Mesenchymal stem cell (in vitro differentiated cells and primary cell): ENCODE measurements at regions not wholly inside any gene's neighbourhood (a gene's known extent, or its start where the extent isn't known, plus 50 kb on each side); places are given as distances from the start of the nearest gene placed in this dataset.

Experiments
- DNase-seq: peaks from one replicate; pipeline ENCODE4 v3.0.0-alpha.2; 2013
- H2AFZ ChIP-seq: one replicate; pipeline ENCODE4 v1.6.1; 2013; ENCODE audit warnings: low read depth, mild to moderate bottlenecking, control low read depth, inconsistent platforms, low read length, moderate library complexity
- H2AK5ac ChIP-seq: 2 replicates; pipeline ENCODE4 v1.6.1; 2013; ENCODE audit warnings: low read length, moderate library complexity, mild to moderate bottlenecking, inconsistent platforms; ENCODE audit not compliant: severe bottlenecking
- H2BK120ac ChIP-seq: one replicate; pipeline ENCODE4 v1.6.1; 2013; ENCODE audit warnings: low read depth, mild to moderate bottlenecking, inconsistent platforms, low read length, moderate library complexity
- H2BK12ac ChIP-seq, 2 experiments: one replicate each; pipeline ENCODE4 v1.6.1; 2013; ENCODE audit warnings: inconsistent platforms in 2 of 2, low read length in 2 of 2, mild to moderate bottlenecking in 2 of 2, moderate library complexity in 2 of 2, control low read depth in 1 of 2
- H2BK15ac ChIP-seq: one replicate; pipeline ENCODE4 v1.6.1; 2013; ENCODE audit warnings: mild to moderate bottlenecking, low read depth, inconsistent platforms; ENCODE audit not compliant: poor library complexity, severe bottlenecking
- H2BK5ac ChIP-seq: 2 replicates; pipeline ENCODE4 v1.6.1; 2013; ENCODE audit warnings: low read depth, mild to moderate bottlenecking, low read length, control low read depth, inconsistent platforms; ENCODE audit not compliant: poor library complexity, severe bottlenecking
- H3K14ac ChIP-seq, 2 experiments: one replicate each; pipeline ENCODE4 v1.6.1; 2013; ENCODE audit warnings: inconsistent platforms in 2 of 2, low read length in 2 of 2, control low read depth in 1 of 2, mild to moderate bottlenecking in 1 of 2, moderate library complexity in 1 of 2
- H3K18ac ChIP-seq, 2 experiments: one replicate each; pipeline ENCODE4 v1.6.1; 2013; ENCODE audit warnings: inconsistent platforms in 2 of 2, low read length in 2 of 2, control low read depth in 1 of 2, low read depth in 1 of 2, mild to moderate bottlenecking in 1 of 2
- H3K23ac ChIP-seq, 2 experiments: one replicate each; pipeline ENCODE4 v1.6.1; 2013; ENCODE audit warnings: inconsistent platforms in 2 of 2, low read length in 2 of 2, mild to moderate bottlenecking in 2 of 2, moderate library complexity in 2 of 2, control low read depth in 1 of 2
- H3K27ac ChIP-seq: 2 replicates; pipeline ENCODE4 v1.5.1; 2013; ENCODE audit warnings: mild to moderate bottlenecking, moderate library complexity, low read length, control low read depth, inconsistent platforms; ENCODE audit not compliant: poor library complexity, severe bottlenecking
- H3K27me3 ChIP-seq, 2 experiments: 2 replicates each; pipeline versions ENCODE4 v1.6.1 to v1.7.0; 2013; ENCODE audit warnings: low read length in 2 of 2, mild to moderate bottlenecking in 2 of 2, moderate library complexity in 2 of 2, control low read depth in 1 of 2, inconsistent platforms in 1 of 2; ENCODE audit not compliant: control insufficient read depth in 1 of 2, insufficient read depth in 1 of 2
- H3K36me3 ChIP-seq, 2 experiments: 2 replicates each; pipeline versions ENCODE4 v1.6.1 to v1.7.0; 2013; ENCODE audit warnings: low read length in 2 of 2, control low read depth in 1 of 2, inconsistent platforms in 1 of 2, low read depth in 1 of 2, mild to moderate bottlenecking in 1 of 2; ENCODE audit not compliant: insufficient read depth in 2 of 2, control insufficient read depth in 1 of 2
- H3K4ac ChIP-seq, 2 experiments: one replicate each; pipeline ENCODE4 v1.6.1; 2013; ENCODE audit warnings: inconsistent platforms in 2 of 2, low read length in 2 of 2, mild to moderate bottlenecking in 2 of 2, moderate library complexity in 2 of 2, control low read depth in 1 of 2, low read depth in 1 of 2
- H3K4me1 ChIP-seq: 2 replicates; pipeline ENCODE4 v1.6.1; 2013; ENCODE audit warnings: low read depth, low read length, control low read depth; ENCODE audit not compliant: control insufficient read depth, insufficient read depth
- H3K4me2 ChIP-seq: 2 replicates; pipeline ENCODE4 v1.6.1; 2013; ENCODE audit warnings: low read length, mild to moderate bottlenecking, inconsistent platforms; ENCODE audit not compliant: poor library complexity, severe bottlenecking
- H3K4me3 ChIP-seq, 2 experiments: 2 replicates each; pipeline versions ENCODE4 v1.5.1 to v1.7.0; 2013; ENCODE audit warnings: low read length in 2 of 2, mild to moderate bottlenecking in 2 of 2, control low read depth in 1 of 2, low read depth in 1 of 2; ENCODE audit not compliant: insufficient read depth in 1 of 2
- H3K79me1 ChIP-seq: replicated peaks from 2 replicates; pipeline ENCODE4 v1.6.1; 2013; ENCODE audit warnings: mild to moderate bottlenecking, control low read depth, low read length, inconsistent platforms; ENCODE audit not compliant: poor library complexity, severe bottlenecking
- H3K9ac ChIP-seq: 2 replicates; pipeline ENCODE4 v1.7.0; 2013; ENCODE audit warnings: mild to moderate bottlenecking, low read length, moderate library complexity
- H3K9me3 ChIP-seq: 2 replicates; pipeline ENCODE4 v1.7.0; 2013; ENCODE audit warnings: mild to moderate bottlenecking, low read length; ENCODE audit not compliant: control insufficient read depth
- H4K8ac ChIP-seq: one replicate; pipeline ENCODE4 v1.6.1; 2013; ENCODE audit warnings: inconsistent platforms, mild to moderate bottlenecking, low read length, moderate library complexity
- H4K91ac ChIP-seq: one replicate; pipeline ENCODE4 v1.6.1; 2013; ENCODE audit warnings: mild to moderate bottlenecking, low read length, inconsistent platforms
- WGBS: methylation state at CpG from one replicate; pipeline ENCODE4 v1.1.7; 2013; ENCODE audit warnings: mixed read lengths; 5-methylcytosine and 5-hydroxymethylcytosine counted together

DNA sequence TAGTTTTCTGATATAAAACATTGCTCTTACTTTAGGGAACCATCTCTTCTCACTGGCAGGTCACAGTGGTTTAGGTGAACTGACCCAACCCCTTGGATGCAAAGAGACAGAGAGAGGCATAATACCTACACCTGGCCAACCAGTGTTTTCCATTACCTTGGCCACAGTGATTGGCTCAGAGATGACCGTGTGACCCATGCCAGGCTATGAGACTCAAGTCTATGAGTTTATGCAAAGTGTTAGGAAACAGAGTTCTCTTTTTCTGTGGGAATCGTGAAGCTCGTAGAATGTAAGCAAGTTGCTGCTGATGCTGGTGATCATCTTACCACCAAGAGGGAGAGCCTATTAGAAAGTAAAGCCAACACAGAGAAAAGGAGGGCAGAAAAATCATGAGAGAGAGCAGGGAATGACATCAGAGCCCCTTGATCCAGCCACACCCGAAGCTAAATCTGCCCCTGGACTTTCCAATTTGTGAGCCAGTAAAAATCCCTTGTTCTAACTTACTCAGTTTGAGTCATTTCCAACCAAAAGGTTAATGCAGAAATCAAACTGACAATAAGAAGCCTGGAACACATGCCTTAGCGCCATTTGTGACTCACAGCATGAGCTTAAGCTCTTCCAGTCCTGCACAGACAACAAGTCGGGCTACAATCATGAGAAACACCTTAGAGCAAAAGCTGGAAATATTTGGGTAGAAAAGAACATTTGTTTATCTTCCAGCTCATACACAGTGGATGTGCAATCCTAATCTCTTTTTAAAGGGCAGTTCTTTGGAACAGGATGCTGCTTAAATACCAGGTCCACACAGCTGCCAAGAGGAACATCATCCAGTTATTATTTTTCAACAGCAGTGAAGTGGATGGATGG is 81.3 kb upstream of the KAZN start:
- peak overlapping the region; percentile 68 for H3K9ac ChIP-seq
- no peak overlapping the region for H3K14ac ChIP-seq
- peak; percentile 2 for DNase-seq
- whole genome bisulfite sequencing = 74% methylated on average over 4 of the region's 6 CpGs
- H3K36me3 ChIP-seq = no peaks in the 10 kb centered on the region
- H2AK5ac ChIP-seq = no peak overlapping the region
- H2BK12ac ChIP-seq = no peak overlapping the region
- H3K4me2 ChIP-seq = no peak overlapping the region
- no peaks in the 10 kb centered on the region for H3K27me3 ChIP-seq
- H3K9me3 ChIP-seq = no peaks in the 10 kb centered on the region
- H3K4ac ChIP-seq = no peak overlapping the region
- H2BK5ac ChIP-seq = no peak overlapping the region
- H4K91ac ChIP-seq = no peak overlapping the region
- H3K18ac ChIP-seq = no peak overlapping the region
- H4K8ac ChIP-seq = no peak overlapping the region
- H3K79me1 ChIP-seq = no peaks in the 10 kb centered on the region
- no peak overlapping the region for H2BK15ac ChIP-seq
- H2AFZ ChIP-seq = no peak overlapping the region
- no peak overlapping the region for H3K23ac ChIP-seq
- no peak overlapping the region for H3K27ac ChIP-seq
- no peak overlapping the region for H2BK120ac ChIP-seq
- H3K4me1 ChIP-seq = no peaks in the 10 kb centered on the region
- H3K4me3 ChIP-seq = no peak overlapping the region

DNA sequence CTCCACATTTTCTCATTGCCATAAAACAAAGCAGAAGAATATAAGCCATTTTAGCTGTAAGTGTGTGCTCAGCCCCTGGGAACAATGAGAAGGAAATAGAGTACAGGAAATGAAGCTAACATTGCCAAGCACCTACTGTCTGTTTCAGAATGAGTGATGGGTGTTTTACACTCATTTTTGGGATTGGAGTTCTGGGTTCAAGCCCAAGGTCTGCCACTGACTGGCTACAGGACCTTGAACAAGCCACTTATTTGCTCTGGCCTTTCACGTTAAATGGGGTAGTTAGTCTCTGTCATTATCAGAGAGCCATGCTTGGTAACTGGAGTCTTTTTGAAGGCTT is 80.7 kb upstream of the KAZN start:
- WGBS = 83% methylated on average over 1 of the region's 1 CpG
- no peak overlapping the region for H2BK5ac ChIP-seq
- H3K4ac ChIP-seq = no peak overlapping the region
- no peak overlapping the region for H2AK5ac ChIP-seq
- no peak overlapping the region for H3K27ac ChIP-seq
- no peak overlapping the region for H3K4me3 ChIP-seq
- DNase-seq = no peak
- H3K14ac ChIP-seq = no peak overlapping the region
- H3K9ac ChIP-seq = peak overlapping the region; percentile 68
- no peak overlapping the region for H2BK120ac ChIP-seq
- H3K18ac ChIP-seq = no peak overlapping the region
- no peak overlapping the region for H2BK15ac ChIP-seq
- no peak overlapping the region for H4K8ac ChIP-seq
- H4K91ac ChIP-seq = no peak overlapping the region
- H3K4me2 ChIP-seq = no peak overlapping the region
- H3K27me3 ChIP-seq = no peaks in the 10 kb centered on the region
- no peaks in the 10 kb centered on the region for H3K36me3 ChIP-seq
- H3K4me1 ChIP-seq = peaks cover under 1% of the 10 kb centered on the region
- no peak overlapping the region for H2AFZ ChIP-seq
- H3K79me1 ChIP-seq = no peaks in the 10 kb centered on the region
- H3K9me3 ChIP-seq = no peaks in the 10 kb centered on the region
- H3K23ac ChIP-seq = no peak overlapping the region
- H2BK12ac ChIP-seq = no peak overlapping the region

- H3K79me1 ChIP-seq = no peaks in the 10 kb centered on the region
- no peak overlapping the region for H3K4me2 ChIP-seq
- no peak overlapping the region for H2BK12ac ChIP-seq
- 56% methylated on average over 5 of the region's 5 CpGs for WGBS
- H2BK120ac ChIP-seq = no peak overlapping the region
- no peak for DNase-seq
- H3K4me1 ChIP-seq = peaks cover 1% of the 10 kb centered on the region
- no peak overlapping the region for H3K14ac ChIP-seq
- H3K27me3 ChIP-seq = no peaks in the 10 kb centered on the region
- no peak overlapping the region for H4K91ac ChIP-seq
- H2AK5ac ChIP-seq = no peak overlapping the region
- no peak overlapping the region for H2AFZ ChIP-seq
- no peak overlapping the region for H3K18ac ChIP-seq
- H3K4ac ChIP-seq = no peak overlapping the region
- no peak overlapping the region for H3K27ac ChIP-seq
- H3K9me3 ChIP-seq = no peaks in the 10 kb centered on the region
- no peak overlapping the region for H3K23ac ChIP-seq
- no peak overlapping the region for H2BK15ac ChIP-seq
- H3K36me3 ChIP-seq = no peaks in the 10 kb centered on the region
- no peak overlapping the region for H4K8ac ChIP-seq
- H2BK5ac ChIP-seq = no peak overlapping the region
- H3K9ac ChIP-seq = peak overlapping the region; percentile 86
- no peak overlapping the region for H3K4me3 ChIP-seq
Measured at GRCh38 chr1:14519976-14520375, 78.5 kb upstream of the KAZN start.

- H3K14ac ChIP-seq = no peak overlapping the region
- no peak overlapping the region for H3K18ac ChIP-seq
- no peak overlapping the region for H4K8ac ChIP-seq
- no peak for DNase-seq
- H3K4me2 ChIP-seq = no peak overlapping the region
- peaks cover 1% of the 10 kb centered on the region for H3K4me1 ChIP-seq
- H2AK5ac ChIP-seq = no peak overlapping the region
- 77% methylated on average over 4 of the region's 4 CpGs for WGBS
- no peak overlapping the region for H2BK5ac ChIP-seq
- no peak overlapping the region for H2AFZ ChIP-seq
- H3K9ac ChIP-seq = peak overlapping the region; percentile 86
- H3K23ac ChIP-seq = no peak overlapping the region
- no peak overlapping the region for H2BK15ac ChIP-seq
- H2BK120ac ChIP-seq = no peak overlapping the region
- no peaks in the 10 kb centered on the region for H3K27me3 ChIP-seq
- H2BK12ac ChIP-seq = no peak overlapping the region
- H3K9me3 ChIP-seq = no peaks in the 10 kb centered on the region
- no peak overlapping the region for H3K27ac ChIP-seq
- no peaks in the 10 kb centered on the region for H3K36me3 ChIP-seq
- H3K4me3 ChIP-seq = peak overlapping the region in 1 of 2 experiments; percentile 10
- H4K91ac ChIP-seq = no peak overlapping the region
- H3K4ac ChIP-seq = no peak overlapping the region
- no peaks in the 10 kb centered on the region for H3K79me1 ChIP-seq
Measured at GRCh38 chr1:14520514-14521163, 77.8 kb upstream of the KAZN start.
